IPS DF 4.7 (cell line): ENCODE measurements at regions not wholly inside any gene's neighbourhood (a gene's known extent, or its start where the extent isn't known, plus 50 kb on each side); places are given as distances from the start of the nearest gene placed in this dataset.
"Not testable (repeated sequence)": the region's sequence is repeated elsewhere in the genome, so short reads cannot be mapped to it uniquely, and the experiment has no call there.

Experiments
- DNase-seq: peaks from one replicate; pipeline ENCODE4 v3.0.0-alpha.2; 2013; ENCODE audit warnings: low spot score; ENCODE audit errors: extremely low read depth

- no peak for DNase-seq
Observed at GRCh38 chr9:73981405-73981804, 515.7 kb upstream of the RORB start.

- DNase-seq, result no peak
Observed at GRCh38 chr9:73995836-73996235, 501.3 kb upstream of the RORB start.

- DNase-seq, result no peak
Observed at GRCh38 chr9:73996844-73997243, 500.3 kb upstream of the RORB start.

GRCh38 chr9:74001382-74001781, 495.8 kb upstream of the RORB start:
- DNase-seq, result no peak

GRCh38 chr9:74006935-74007334, 490.2 kb upstream of the RORB start:
- DNase-seq, result no peak

- no peak for DNase-seq
Observed at GRCh38 chr9:74007833-74008232, 489.3 kb upstream of the RORB start.

GRCh38 chr9:74016004-74016403, 481.1 kb upstream of the RORB start:
- no peak for DNase-seq

- no peak for DNase-seq
Observed at GRCh38 chr9:74025402-74025925, 471.7 kb upstream of the RORB start.

- no peak for DNase-seq
Observed at GRCh38 chr9:74032421-74032820, 464.7 kb upstream of the RORB start.

GRCh38 chr9:74035786-74036185, 461.3 kb upstream of the RORB start:
- no peak for DNase-seq

GRCh38 chr9:74036549-74037231, 460.4 kb upstream of the RORB start:
- DNase-seq, result no peak

GRCh38 chr9:74037274-74037673, 459.9 kb upstream of the RORB start:
- no peak for DNase-seq

GRCh38 chr9:74041588-74041987, 455.5 kb upstream of the RORB start:
- DNase-seq, result no peak

- no peak for DNase-seq
Observed at GRCh38 chr9:74044844-74045243, 452.3 kb upstream of the RORB start.

GRCh38 chr9:74056023-74056422, 441.1 kb upstream of the RORB start:
- no peak for DNase-seq

GRCh38 chr9:74057051-74057450, 440.1 kb upstream of the RORB start:
- DNase-seq, result not testable (repeated sequence)

GRCh38 chr9:74064702-74065101, 432.4 kb upstream of the RORB start:
- DNase-seq, result no peak

GRCh38 chr9:74066128-74066527, 431.0 kb upstream of the RORB start:
- no peak for DNase-seq

GRCh38 chr9:74066605-74067004, 430.5 kb upstream of the RORB start:
- no peak for DNase-seq

GRCh38 chr9:74071502-74071901, 425.6 kb upstream of the RORB start:
- DNase-seq, result no peak

- no peak for DNase-seq
Observed at GRCh38 chr9:74073897-74074296, 423.2 kb upstream of the RORB start.

- DNase-seq, result no peak
Observed at GRCh38 chr9:74078647-74079046, 418.5 kb upstream of the RORB start.

- DNase-seq, result not testable (repeated sequence)
Observed at GRCh38 chr9:74080652-74081051, 416.5 kb upstream of the RORB start.
